HEK293 (cell line): ENCODE measurements at regions not wholly inside any gene's neighbourhood (a gene's known extent, or its start where the extent isn't known, plus 50 kb on each side); places are given as distances from the start of the nearest gene placed in this dataset.

ENCODE experiments used
- CTCF ChIA-PET: fragments of 350-600 bp; formaldehyde crosslinking; extraction: SDS; loops from one replicate; lab custom pipeline; 2021; ENCODE audit warnings: antibody characterized with exemption; lab: Yijun Ruan, JAX
- POLR2A ChIA-PET: fragments of 300-600 bp; formaldehyde crosslinking; extraction: SDS; loops from one replicate; lab custom pipeline; 2020; ENCODE audit warnings: antibody characterized with exemption, inconsistent platforms; lab: Yijun Ruan, JAX
- H3K27ac ChIP-seq: fragments of 200-500 bp; sonication (Bioruptor generic); 2 replicates; pipeline ENCODE4 v1.5.1; 2014; ENCODE audit warnings: low read depth, low read length, control low read depth, inconsistent platforms; ENCODE audit errors: extremely low read depth
- H3K36me3 ChIP-seq, 2 experiments: fragments of 200-500 bp in 1 of 2; sonication (Bioruptor generic) in 1 of 2; 1 replicate in 1 of 2; 2 replicates in 1 of 2; pipeline ENCODE4 v1.5.1; 2014 to 2017; ENCODE audit warnings: inconsistent platforms in 2 of 2, low read length in 2 of 2; ENCODE audit not compliant: control insufficient read depth in 2 of 2, insufficient read depth in 1 of 2
- H3K4me1 ChIP-seq: fragments of 200-500 bp; sonication (Bioruptor generic); 2 replicates; pipeline ENCODE4 v1.5.1; 2014; ENCODE audit warnings: mild to moderate bottlenecking, low read length, inconsistent platforms; ENCODE audit not compliant: control insufficient read depth, insufficient read depth
- H3K4me3 ChIP-seq: 2 replicates; pipeline ENCODE4 v1.5.1; 2011; ENCODE audit warnings: low read depth, mild to moderate bottlenecking, control low read depth, low read length, moderate library complexity
- H3K9me3 ChIP-seq: fragments of 200-500 bp; sonication (Bioruptor generic); 2 replicates; pipeline ENCODE4 v1.5.1; 2014; ENCODE audit warnings: low read depth, low read length, inconsistent platforms; ENCODE audit not compliant: control insufficient read depth, insufficient read depth
- SCRT2 ChIP-seq: fragments of 450-650 bp; formaldehyde crosslinking; IDR thresholded peaks from 2 replicates; pipeline ENCODE4 v1.5.1; 2016; ENCODE audit warnings: missing biosample characterization, missing genetic modification characterization
- SP7 ChIP-seq: fragments of 450-650 bp; formaldehyde crosslinking; IDR thresholded peaks from 2 replicates; pipeline ENCODE4 v1.5.1; 2016; ENCODE audit warnings: missing biosample characterization, missing genetic modification characterization
- ZFP3 ChIP-seq: fragments of 450-650 bp; formaldehyde crosslinking; IDR thresholded peaks from 2 replicates; pipeline ENCODE4 v1.5.1; 2016; ENCODE audit warnings: low read depth, missing biosample characterization, missing genetic modification characterization
- ZFP37 ChIP-seq: fragments of 450-650 bp; formaldehyde crosslinking; IDR thresholded peaks from 2 replicates; pipeline ENCODE4 v1.5.1; 2016; ENCODE audit warnings: missing biosample characterization, missing genetic modification characterization
- ZNF140 ChIP-seq: fragments of 450-650 bp; formaldehyde crosslinking; IDR thresholded peaks from 2 replicates; pipeline ENCODE4 v1.5.1; 2016; ENCODE audit warnings: missing biosample characterization, missing genetic modification characterization
- ZNF174 ChIP-seq: fragments of 450-650 bp; formaldehyde crosslinking; IDR thresholded peaks from 2 replicates; pipeline ENCODE4 v1.5.0; 2017; ENCODE audit warnings: missing biosample characterization, mild to moderate bottlenecking, missing genetic modification characterization
- ZNF19 ChIP-seq: fragments of 450-650 bp; formaldehyde crosslinking; IDR thresholded peaks from 2 replicates; pipeline ENCODE4; 2016; ENCODE audit warnings: missing biosample characterization, missing genetic modification characterization, low read depth
- ZNF26 ChIP-seq: fragments of 450-650 bp; formaldehyde crosslinking; IDR thresholded peaks from 2 replicates; pipeline ENCODE4 v1.5.1; 2016; ENCODE audit warnings: missing biosample characterization, missing genetic modification characterization
- ZNF324 ChIP-seq: fragments of 450-650 bp; formaldehyde crosslinking; IDR thresholded peaks from 2 replicates; pipeline ENCODE4 v1.5.1; 2016; ENCODE audit warnings: missing biosample characterization, missing genetic modification characterization
- ZNF341 ChIP-seq: fragments of 450-650 bp; formaldehyde crosslinking; IDR thresholded peaks from 2 replicates; pipeline ENCODE4; 2016; ENCODE audit warnings: low read depth, missing biosample characterization, missing genetic modification characterization
- ZNF350 ChIP-seq: fragments of 450-650 bp; formaldehyde crosslinking; IDR thresholded peaks from 2 replicates; pipeline ENCODE4 v1.5.0; 2017; ENCODE audit warnings: missing biosample characterization, mild to moderate bottlenecking, missing genetic modification characterization
- ZNF366 ChIP-seq: fragments of 450-650 bp; formaldehyde crosslinking; conservative IDR thresholded peaks from 2 replicates; pipeline ENCODE4 v1.5.1; 2016; ENCODE audit warnings: missing biosample characterization, missing genetic modification characterization
- ZNF48 ChIP-seq: fragments of 450-650 bp; formaldehyde crosslinking; IDR thresholded peaks from 2 replicates; pipeline ENCODE4 v1.5.1; 2016; ENCODE audit warnings: missing biosample characterization, missing genetic modification characterization
- ZNF549 ChIP-seq: fragments of 450-650 bp; IDR thresholded peaks from 2 replicates; pipeline ENCODE4 v1.5.1; 2018; ENCODE audit warnings: missing biosample characterization, missing genetic modification characterization, mild to moderate bottlenecking, inconsistent platforms, moderate library complexity
- ZNF623 ChIP-seq: fragments of 450-650 bp; formaldehyde crosslinking; IDR thresholded peaks from 2 replicates; pipeline ENCODE4 v1.5.1; 2016; ENCODE audit warnings: missing biosample characterization, missing genetic modification characterization
- ZNF658 ChIP-seq: fragments of 450-650 bp; formaldehyde crosslinking; IDR thresholded peaks from 2 replicates; pipeline ENCODE4; 2016; ENCODE audit warnings: missing biosample characterization, missing genetic modification characterization
- ZNF777 ChIP-seq: fragments of 450-650 bp; formaldehyde crosslinking; IDR thresholded peaks from 2 replicates; pipeline ENCODE4 v1.5.1; 2017; ENCODE audit warnings: missing biosample characterization, missing genetic modification characterization, borderline replicate concordance
- ZSCAN23 ChIP-seq: fragments of 450-650 bp; formaldehyde crosslinking; IDR thresholded peaks from 2 replicates; pipeline ENCODE4 v1.5.1; 2016; ENCODE audit warnings: missing biosample characterization, missing genetic modification characterization
- ZSCAN5A ChIP-seq: fragments of 450-650 bp; formaldehyde crosslinking; IDR thresholded peaks from 2 replicates; pipeline ENCODE4 v1.5.1; 2016; ENCODE audit warnings: missing biosample characterization, missing genetic modification characterization
- TF ChIP-seq, protein P1 (sequence below): fragments of 450-650 bp; formaldehyde crosslinking; IDR thresholded peaks from 2 replicates; pipeline ENCODE4 v1.5.1; 2016; ENCODE audit warnings: missing biosample characterization, missing genetic modification characterization, borderline replicate concordance

GRCh38 chr11:98243897-98244296 lies 776.9 kb upstream of the CNTN5 start:
- no peaks in the 10 kb centered on the region for H3K36me3 ChIP-seq
- CTCF ChIA-PET, result interaction anchor here (0.6 kb wide), 1 partner anchor 188 kb away, joined by 3 read pairs; no protein-coding TSS in a partner anchor
- H3K9me3 ChIP-seq, result no peaks in the 10 kb centered on the region
- H3K4me3 ChIP-seq, result no peak overlapping the region
- POLR2A ChIA-PET, result no interaction called here
- no peaks in the 10 kb centered on the region for H3K4me1 ChIP-seq
- TF ChIP-seq ZNF350, result no peak
- no peak for TF ChIP-seq ZSCAN5A (tag by site-specific recombination)
- no peak for TF ChIP-seq ZNF19 (tag by site-specific recombination)
- TF ChIP-seq ZSCAN23 (tag by site-specific recombination), result no peak
- TF ChIP-seq, all 188 proteins: peak for 0
- H3K27ac ChIP-seq, result no peak overlapping the region

DNA sequence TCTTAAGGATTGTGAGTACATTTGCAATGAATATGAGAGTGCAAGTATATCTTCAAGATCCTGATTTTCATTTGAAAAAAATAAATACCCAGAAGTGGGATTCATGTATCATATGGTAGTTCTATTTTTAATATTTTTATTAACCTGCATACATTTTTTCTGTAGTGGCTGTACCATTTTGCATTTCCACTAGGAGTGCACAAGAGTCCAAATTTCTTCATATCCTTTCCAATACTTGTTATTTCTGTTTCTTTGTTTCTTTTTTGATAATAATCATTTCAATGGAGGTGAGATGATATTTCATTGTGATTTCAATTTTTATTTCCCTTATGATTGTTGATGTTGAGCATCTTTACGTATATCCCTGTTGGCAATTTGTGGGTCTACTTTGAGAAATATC lies 759.8 kb upstream of the CNTN5 start:
- no peak for TF ChIP-seq ZNF623 (tag by site-specific recombination)
- no peak for TF ChIP-seq ZNF140 (tag by site-specific recombination)
- TF ChIP-seq ZFP3 (tag by site-specific recombination), result no peak
- no peak for TF ChIP-seq ZNF26 (tag by site-specific recombination)
- no peak for TF ChIP-seq ZNF19 (tag by site-specific recombination)
- no peak for TF ChIP-seq ZNF658 (tag by site-specific recombination)
- no peak for TF ChIP-seq ZNF324 (tag by site-specific recombination)
- TF ChIP-seq, protein P1, sequence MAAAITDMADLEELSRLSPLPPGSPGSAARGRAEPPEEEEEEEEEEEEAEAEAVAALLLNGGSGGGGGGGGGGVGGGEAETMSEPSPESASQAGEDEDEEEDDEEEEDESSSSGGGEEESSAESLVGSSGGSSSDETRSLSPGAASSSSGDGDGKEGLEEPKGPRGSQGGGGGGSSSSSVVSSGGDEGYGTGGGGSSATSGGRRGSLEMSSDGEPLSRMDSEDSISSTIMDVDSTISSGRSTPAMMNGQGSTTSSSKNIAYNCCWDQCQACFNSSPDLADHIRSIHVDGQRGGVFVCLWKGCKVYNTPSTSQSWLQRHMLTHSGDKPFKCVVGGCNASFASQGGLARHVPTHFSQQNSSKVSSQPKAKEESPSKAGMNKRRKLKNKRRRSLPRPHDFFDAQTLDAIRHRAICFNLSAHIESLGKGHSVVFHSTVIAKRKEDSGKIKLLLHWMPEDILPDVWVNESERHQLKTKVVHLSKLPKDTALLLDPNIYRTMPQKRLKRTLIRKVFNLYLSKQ, result no peak
- TF ChIP-seq ZNF341 (tag by site-specific recombination), result no peak
- no peak for TF ChIP-seq ZNF48 (tag by site-specific recombination)
- TF ChIP-seq ZNF777, result no peak
- TF ChIP-seq SP7 (tag by site-specific recombination), result no peak
- no peak for TF ChIP-seq ZNF174 (tag by site-specific recombination)
- TF ChIP-seq SCRT2 (tag by site-specific recombination), result no peak
- no peak for TF ChIP-seq ZNF549
- TF ChIP-seq ZFP37 (tag by site-specific recombination), result no peak
- TF ChIP-seq ZNF366, result no peak
- Histone ChIP-seq H3K4me1 (no peaks in the 10 kb centered on the region), H3K27ac (no peak overlapping the region), H3K9me3 (no peaks in the 10 kb centered on the region), H3K4me3 (no peak overlapping the region), H3K36me3 (no peaks in the 10 kb centered on the region)
- ChIA-PET CTCF (no interaction called here), POLR2A (no interaction called here)
